Gastroesophageal sphincter (tissue), 2 donors: ENCODE measurements at regions not wholly inside any gene's neighbourhood (a gene's known extent, or its start where the extent isn't known, plus 50 kb on each side); places are given as distances from the start of the nearest gene placed in this dataset.

Experiments used
- EP300 ChIP-seq: sonication (generic); formaldehyde crosslinking; IDR thresholded peaks from one replicate; pipeline ENCODE4 v1.6.1; 2017; ENCODE audit warnings: antibody characterized with exemption, mild to moderate bottlenecking
- POLR2AphosphoS5 ChIP-seq: sonication (generic); formaldehyde crosslinking; IDR thresholded peaks from one replicate; pipeline ENCODE4 v1.6.1; 2017; ENCODE audit warnings: antibody characterized with exemption

DNA sequence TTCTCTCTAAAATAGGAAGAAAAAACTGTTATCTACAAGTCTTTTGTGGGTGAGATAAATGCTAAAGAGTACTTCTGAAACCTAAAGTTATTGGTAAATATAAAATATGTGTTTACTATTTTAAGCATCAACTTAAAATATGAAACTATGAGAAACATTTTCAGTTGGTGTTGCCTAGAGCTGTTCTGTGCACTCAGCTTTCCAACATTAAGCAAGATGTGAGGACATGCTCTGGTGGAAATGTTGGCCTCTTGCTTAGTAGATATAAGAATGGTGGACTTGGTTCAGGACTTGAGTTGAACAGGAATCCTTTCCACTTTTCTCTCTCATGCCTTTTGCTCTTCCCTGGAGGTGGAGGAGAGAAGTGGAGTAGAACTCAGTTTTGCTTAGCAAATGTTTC lies 164.1 kb upstream of the PELI2 start:
- TF ChIP-seq EP300 (no peak), POLR2AphosphoS5 (no peak)
